HCT116 (cell line): ENCODE measurements at regions not wholly inside any gene's neighbourhood (a gene's known extent, or its start where the extent isn't known, plus 50 kb on each side); places are given as distances from the start of the nearest gene placed in this dataset.

Experiments
- ATF3 ChIP-seq: IDR thresholded peaks from 2 replicates; pipeline ENCODE4 v1.6.1; 2012
- CEBPB ChIP-seq: IDR thresholded peaks from 2 replicates; pipeline ENCODE4 v1.6.1; 2012; ENCODE audit warnings: low read depth
- CTCF ChIP-seq, 3 experiments: fragments of 200-600 bp in 1 of 3; sonication (generic) in 1 of 3; IDR thresholded peaks in 2 of 3; conservative IDR thresholded peaks in 1 of 3; 2 replicates each; pipeline ENCODE4 v1.5.1; 2012 to 2017; ENCODE audit warnings: low read depth in 2 of 3, low read length in 2 of 3, antibody characterized with exemption in 1 of 3, borderline replicate concordance in 1 of 3, control low read depth in 1 of 3, mild to moderate bottlenecking in 1 of 3, mixed read lengths in 1 of 3, mixed run types in 1 of 3, moderate library complexity in 1 of 3; ENCODE audit not compliant: insufficient read depth in 1 of 3
- EZH2 ChIP-seq: fragments of 200-600 bp; sonication (generic); IDR thresholded peaks from 2 replicates; pipeline ENCODE4 v1.6.1; 2017; ENCODE audit warnings: antibody characterized with exemption, mixed run types
- POLR2A ChIP-seq: IDR thresholded peaks from 2 replicates; pipeline ENCODE4 v1.7.0; 2011; ENCODE audit warnings: borderline replicate concordance; ENCODE audit not compliant: insufficient read depth, insufficient read length; ENCODE audit errors: extremely low read depth
- POLR2AphosphoS5 ChIP-seq: IDR thresholded peaks from 2 replicates; pipeline ENCODE4 v1.6.1; 2011; ENCODE audit warnings: mild to moderate bottlenecking, low read depth, low read length, moderate library complexity
- RAD21 ChIP-seq: IDR thresholded peaks from 2 replicates; pipeline ENCODE4 v1.6.1; 2012; ENCODE audit warnings: low read depth, mild to moderate bottlenecking
- SP1 ChIP-seq: IDR thresholded peaks from 2 replicates; pipeline ENCODE4 v1.6.1; 2012; ENCODE audit warnings: low read depth

- TF ChIP-seq POLR2A = no peak
- no peak for TF ChIP-seq RAD21
- TF ChIP-seq ATF3 = no peak
- TF ChIP-seq POLR2AphosphoS5 = no peak
- TF ChIP-seq CEBPB = no peak
- no peak for TF ChIP-seq CTCF (IDR thresholded peaks at IDR 0.05 in 2 of 3, conservative IDR thresholded peaks at IDR 0.05 in 1 of 3; ENCODE audit: borderline replicate concordance in 1 of 3, insufficient read depth in 1 of 3, low read depth in 2 of 3, low read length in 2 of 3)
- TF ChIP-seq SP1 = no peak
- no peak for TF ChIP-seq EZH2
Observed at GRCh38 chr12:130111965-130112496, 50.2 kb upstream of the FZD10 start.
